ENCODE measurements at regions not wholly inside any gene's neighbourhood (a gene's known extent, or its start where the extent isn't known, plus 50 kb on each side); places are given as distances from the start of the nearest gene placed in this dataset.

DNA sequence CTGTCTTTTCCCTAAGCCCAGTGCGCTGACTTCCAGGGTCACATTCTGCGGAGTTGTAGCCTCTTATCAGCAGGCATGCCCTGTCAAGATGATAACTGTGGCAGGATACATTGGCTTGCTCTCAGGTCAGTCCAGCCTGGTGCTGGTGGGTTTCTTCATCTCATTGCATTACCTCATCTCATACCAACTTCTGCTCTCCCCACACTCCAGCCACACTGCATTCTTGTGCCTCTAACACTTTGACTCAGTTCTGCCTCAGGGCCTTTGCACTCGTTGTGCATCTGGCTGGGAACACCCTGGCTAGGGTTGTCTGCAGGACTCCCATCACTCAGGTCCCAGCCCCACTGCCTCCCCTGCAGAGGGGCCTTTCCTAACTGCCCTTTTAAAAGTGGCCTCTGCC, 110.3 kb upstream of the BACH2 start:
- H3K27ac ChIP-seq = no peak overlapping the region
- no peaks in the 10 kb centered on the region for H3K27me3 ChIP-seq (replicated peaks)
- H3K4me1 ChIP-seq (replicated peaks) = peaks cover 36% of the 10 kb centered on the region
- no peak for DNase-seq (ENCODE audit: low read depth in 1 of 2, low spot score in 2 of 2)
- no peaks in the 10 kb centered on the region for H3K9me3 ChIP-seq (replicated peaks)
- no peak overlapping the region for H3K4me3 ChIP-seq
- H3K36me3 ChIP-seq = no peaks in the 10 kb centered on the region

DNA sequence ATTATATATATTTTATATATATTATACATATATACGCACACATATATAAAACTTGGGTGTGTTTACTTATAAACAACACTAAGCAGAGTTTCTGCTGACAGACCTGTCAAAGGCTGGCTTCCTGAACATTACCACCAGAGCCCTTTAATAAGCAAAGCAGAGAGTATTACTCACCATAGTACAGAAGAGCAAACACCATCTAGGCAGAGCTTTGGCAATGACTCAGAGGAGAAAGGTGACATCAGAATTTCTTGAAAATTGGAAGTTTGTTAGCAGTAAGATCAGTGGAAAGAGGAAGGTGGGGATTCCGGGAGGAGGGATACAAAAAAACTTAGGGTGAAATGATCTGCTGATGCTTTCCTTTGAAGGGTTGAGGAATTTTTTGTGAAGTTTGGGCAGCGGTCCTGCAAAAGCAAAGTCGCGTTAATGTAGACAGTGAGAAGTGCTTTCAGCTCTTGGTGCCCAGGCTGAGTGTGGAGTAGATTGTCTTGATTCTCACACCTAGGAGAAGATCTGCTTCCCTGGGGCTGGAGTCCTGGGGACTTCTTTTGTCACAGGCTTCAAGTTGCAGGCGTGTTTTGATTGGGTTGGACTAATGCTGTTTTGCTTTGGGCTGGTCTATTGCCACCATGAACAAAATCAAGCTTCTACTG, 109.6 kb upstream of the BACH2 start:
- Histone ChIP-seq H3K4me1 (replicated peaks) (peaks cover 34% of the 10 kb centered on the region), H3K4me3 (no peak overlapping the region), H3K27ac (no peak overlapping the region), H3K36me3 (no peaks in the 10 kb centered on the region), H3K27me3 (replicated peaks) (no peaks in the 10 kb centered on the region), H3K9me3 (replicated peaks) (no peaks in the 10 kb centered on the region)
- DNase-seq (ENCODE audit: low read depth in 1 of 2, low spot score in 2 of 2) = peak in 1 of 2 experiments; percentile 69

DNA sequence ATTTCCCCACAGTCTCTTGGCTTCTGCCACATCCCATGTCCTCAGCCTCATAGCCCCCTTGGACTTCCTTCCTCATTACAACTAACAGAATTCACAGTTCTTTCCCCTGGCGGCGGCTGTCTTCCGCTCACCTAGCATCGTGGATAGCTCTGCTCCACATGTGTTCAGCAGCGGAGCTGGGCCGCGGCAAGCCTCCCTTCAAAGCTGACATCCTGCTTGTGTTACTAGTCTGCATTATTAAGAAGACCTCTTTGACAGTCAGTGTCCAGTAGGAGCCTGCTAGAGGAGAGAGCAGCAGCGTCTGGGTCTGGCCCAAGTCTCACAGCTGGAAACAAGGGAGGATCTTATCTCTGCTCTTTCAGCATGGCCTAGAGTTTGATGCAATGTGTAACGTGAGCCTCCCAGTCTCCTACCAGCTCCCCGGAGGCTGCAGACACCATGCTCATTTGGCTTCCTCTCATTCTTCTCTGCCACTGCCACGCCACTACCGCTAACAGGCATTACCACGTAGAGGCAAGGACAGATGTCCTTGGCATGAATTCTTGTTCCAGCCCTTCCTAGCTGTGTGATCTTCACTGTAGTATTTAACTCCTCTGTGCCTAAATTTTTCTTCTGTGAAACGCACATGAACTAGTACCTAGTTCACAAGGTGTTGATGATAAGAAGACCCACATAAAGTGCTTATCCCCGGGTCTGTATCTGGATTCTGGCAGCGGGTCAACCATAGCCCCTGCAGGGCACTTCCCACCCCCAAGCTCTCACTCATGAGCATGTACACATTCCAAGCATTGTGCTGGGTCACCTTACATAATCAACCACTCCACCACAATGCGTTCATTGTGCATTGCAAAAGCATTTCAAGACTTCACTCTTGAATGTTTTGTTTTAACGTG, 107.1 kb upstream of the BACH2 start:
- no peaks in the 10 kb centered on the region for H3K27me3 ChIP-seq (replicated peaks)
- H3K27ac ChIP-seq = no peak overlapping the region
- no peak overlapping the region for H3K4me3 ChIP-seq
- peak; percentile 58 to 59 for DNase-seq (ENCODE audit: low read depth in 1 of 2, low spot score in 2 of 2)
- H3K36me3 ChIP-seq = no peaks in the 10 kb centered on the region
- peaks cover 32% of the 10 kb centered on the region for H3K4me1 ChIP-seq (replicated peaks)
- no peaks in the 10 kb centered on the region for H3K9me3 ChIP-seq (replicated peaks)

DNA sequence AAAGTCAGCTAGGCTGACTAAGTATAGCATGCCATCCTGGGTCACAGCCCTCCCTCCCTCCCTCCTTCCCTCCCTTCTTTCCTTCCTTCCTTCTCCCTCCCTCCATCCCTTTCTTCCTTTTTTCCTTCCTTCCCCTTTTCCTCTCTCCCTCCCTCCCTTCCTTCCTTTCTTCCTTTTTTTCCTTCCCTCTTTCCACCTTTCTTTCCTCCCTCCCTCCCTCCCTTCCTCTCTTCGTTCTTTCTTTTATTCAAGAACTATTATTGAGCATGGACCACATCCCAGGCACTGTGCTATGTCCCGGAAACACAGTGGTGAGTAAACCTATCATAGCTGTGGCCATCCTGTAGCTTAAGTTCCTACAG, 106.2 kb upstream of the BACH2 start:
- Histone ChIP-seq H3K9me3 (replicated peaks) (no peaks in the 10 kb centered on the region), H3K4me3 (no peak overlapping the region), H3K36me3 (no peaks in the 10 kb centered on the region), H3K27me3 (replicated peaks) (no peaks in the 10 kb centered on the region), H3K27ac (no peak overlapping the region), H3K4me1 (replicated peaks) (peaks cover 37% of the 10 kb centered on the region)
- DNase-seq (ENCODE audit: low read depth in 1 of 2, low spot score in 2 of 2) = no peak

DNA sequence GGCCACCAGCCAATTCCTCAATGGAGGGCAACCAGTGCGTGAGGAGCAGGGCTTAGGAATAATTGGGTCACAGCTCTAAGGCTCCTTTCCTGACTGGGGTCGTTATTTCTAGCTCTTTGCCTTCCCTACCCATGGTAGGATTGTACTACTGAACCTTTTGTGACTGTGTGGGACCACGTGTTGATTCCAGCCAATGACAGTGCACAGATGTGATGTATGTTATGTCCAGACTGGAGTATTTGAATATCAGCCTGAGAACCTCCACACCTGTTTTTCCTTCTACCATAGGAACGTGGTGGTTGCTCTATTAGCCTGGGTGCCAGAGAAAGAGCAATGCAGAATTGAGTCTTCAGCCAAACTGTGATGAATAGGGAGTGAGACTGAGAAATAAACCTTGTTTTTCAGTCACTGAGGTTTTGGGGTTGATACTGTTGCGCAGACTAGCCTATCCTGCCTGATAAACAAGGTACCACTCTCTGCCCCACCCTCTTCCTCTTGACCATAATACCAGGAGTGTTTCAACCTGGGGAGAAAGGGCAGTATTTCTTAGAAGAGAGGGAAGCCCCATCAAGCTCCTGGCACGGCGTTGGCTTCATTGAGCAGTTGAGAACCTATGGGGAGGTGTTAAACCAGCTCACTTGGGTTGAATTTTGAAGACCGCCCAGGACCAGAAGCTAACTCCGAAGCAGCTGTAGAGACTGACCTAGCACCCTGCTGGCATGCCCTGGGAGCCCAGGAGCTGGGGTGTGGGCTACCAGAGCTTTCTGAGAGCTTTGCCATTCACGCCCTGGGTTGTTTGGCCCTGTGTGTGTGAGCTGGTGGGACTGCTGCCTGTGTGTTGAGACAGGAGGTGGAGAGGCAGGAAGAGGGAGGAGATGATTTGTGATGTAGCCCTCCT, 105.5 kb upstream of the BACH2 start:
- no peak overlapping the region for H3K27ac ChIP-seq
- H3K9me3 ChIP-seq (replicated peaks) = no peaks in the 10 kb centered on the region
- DNase-seq (ENCODE audit: low read depth in 1 of 2, low spot score in 2 of 2) = no peak
- H3K36me3 ChIP-seq = no peaks in the 10 kb centered on the region
- no peak overlapping the region for H3K4me3 ChIP-seq
- no peaks in the 10 kb centered on the region; the same call in 1 of the 2 replicates for H3K27me3 ChIP-seq (replicated peaks)
- peaks cover 40% of the 10 kb centered on the region for H3K4me1 ChIP-seq (replicated peaks)

DNA sequence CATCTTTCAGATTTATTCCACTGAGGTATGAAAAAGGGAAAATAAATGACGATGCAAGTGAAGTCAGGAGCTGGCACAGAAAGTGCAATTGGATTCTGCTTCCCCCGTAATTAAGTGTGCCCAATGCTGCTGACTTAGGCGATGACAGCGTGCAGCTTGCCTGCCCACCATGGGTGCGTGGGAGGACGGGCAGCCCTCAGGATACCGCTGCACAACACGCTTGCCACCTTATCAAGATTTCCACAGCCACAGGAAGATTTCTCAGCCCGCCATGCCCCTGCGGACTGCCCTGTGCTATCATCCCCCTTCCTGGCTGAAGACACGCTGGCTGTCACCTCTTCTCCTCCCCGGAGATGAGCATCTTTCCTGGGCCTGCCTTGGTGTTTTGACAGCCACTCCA, 103.3 kb upstream of the BACH2 start:
- H3K27me3 ChIP-seq (replicated peaks) = no peaks in the 10 kb centered on the region; the same call in 1 of the 2 replicates

DNA sequence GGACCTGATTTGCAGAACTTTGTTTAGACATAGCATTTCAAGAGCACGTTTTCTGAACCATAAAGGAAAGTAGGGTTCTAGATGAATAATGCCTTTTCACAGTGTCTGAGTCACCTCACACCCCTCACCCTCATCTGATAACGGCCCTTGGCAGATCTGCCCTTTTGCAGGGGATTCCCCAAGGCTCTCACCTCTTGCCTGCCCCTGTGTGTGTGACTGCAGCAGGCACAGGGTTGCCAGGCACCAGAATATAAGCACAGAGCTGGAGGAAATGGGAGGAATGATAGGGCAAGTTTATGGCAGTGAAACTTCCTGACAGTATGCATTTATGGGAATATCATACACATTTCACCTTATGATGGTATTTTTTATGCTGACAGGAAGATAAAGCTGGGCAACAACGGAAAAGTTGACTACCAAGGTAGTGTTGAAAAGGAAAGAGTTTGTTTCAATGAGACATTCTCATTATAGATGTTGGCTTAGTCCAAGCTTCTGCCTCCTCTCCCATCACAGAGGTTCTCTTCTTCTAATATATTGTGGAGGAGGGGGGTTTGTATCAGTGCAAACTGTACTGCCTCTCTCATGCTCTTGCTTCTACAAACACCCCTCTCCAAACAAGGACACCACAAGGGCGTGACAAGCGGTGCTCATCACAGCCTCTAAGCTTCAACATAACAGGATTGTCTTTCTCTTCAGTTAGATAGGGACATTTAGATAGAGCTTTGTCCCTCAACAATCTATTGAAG, 101.5 kb upstream of the BACH2 start:
- Histone ChIP-seq H3K27ac (no peak overlapping the region), H3K27me3 (replicated peaks) (no peaks in the 10 kb centered on the region; the same call in 1 of the 2 replicates), H3K36me3 (no peaks in the 10 kb centered on the region), H3K4me1 (replicated peaks) (peaks cover 14% of the 10 kb centered on the region), H3K4me3 (no peak overlapping the region), H3K9me3 (replicated peaks) (no peaks in the 10 kb centered on the region)
- DNase-seq (ENCODE audit: low read depth in 1 of 2, low spot score in 2 of 2) = peak in 1 of 2 experiments; percentile 56

More for the DNA sequence above, 103.3 kb upstream of the BACH2 start:
- no peaks in the 10 kb centered on the region for H3K9me3 ChIP-seq (replicated peaks)
- no peak overlapping the region for H3K27ac ChIP-seq
- no peak overlapping the region for H3K4me3 ChIP-seq
- H3K36me3 ChIP-seq = no peaks in the 10 kb centered on the region
- no peak for DNase-seq (ENCODE audit: low read depth in 1 of 2, low spot score in 2 of 2)
- H3K4me1 ChIP-seq (replicated peaks) = peaks cover 27% of the 10 kb centered on the region

DNA sequence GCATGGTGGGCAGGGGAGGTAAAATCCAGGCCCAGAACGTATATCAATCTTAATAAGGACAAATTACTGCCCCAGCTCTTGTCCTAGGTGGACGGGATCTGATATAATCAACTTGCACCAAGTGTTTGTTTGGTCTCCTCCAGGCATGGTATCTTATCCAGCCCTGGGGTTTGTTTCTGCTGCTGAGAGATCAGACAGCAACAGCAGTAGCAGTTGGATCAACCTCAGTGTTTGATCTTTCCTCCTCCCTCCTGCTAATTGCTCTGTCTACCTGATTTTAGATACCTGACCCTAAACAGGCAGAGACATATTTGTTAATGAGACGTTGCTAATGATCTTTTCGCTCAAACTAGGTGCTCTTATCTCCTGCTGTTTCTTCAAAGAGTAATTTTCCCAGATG, 100.4 kb upstream of the BACH2 start:
- Histone ChIP-seq H3K27ac (no peak overlapping the region), H3K4me1 (replicated peaks) (peaks cover 13% of the 10 kb centered on the region; the same call in 1 of the 2 replicates), H3K27me3 (replicated peaks) (no peaks in the 10 kb centered on the region; the same call in 1 of the 2 replicates), H3K4me3 (no peak overlapping the region), H3K9me3 (replicated peaks) (no peaks in the 10 kb centered on the region), H3K36me3 (no peaks in the 10 kb centered on the region)
- DNase-seq (ENCODE audit: low read depth in 1 of 2, low spot score in 2 of 2) = no peak

DNA sequence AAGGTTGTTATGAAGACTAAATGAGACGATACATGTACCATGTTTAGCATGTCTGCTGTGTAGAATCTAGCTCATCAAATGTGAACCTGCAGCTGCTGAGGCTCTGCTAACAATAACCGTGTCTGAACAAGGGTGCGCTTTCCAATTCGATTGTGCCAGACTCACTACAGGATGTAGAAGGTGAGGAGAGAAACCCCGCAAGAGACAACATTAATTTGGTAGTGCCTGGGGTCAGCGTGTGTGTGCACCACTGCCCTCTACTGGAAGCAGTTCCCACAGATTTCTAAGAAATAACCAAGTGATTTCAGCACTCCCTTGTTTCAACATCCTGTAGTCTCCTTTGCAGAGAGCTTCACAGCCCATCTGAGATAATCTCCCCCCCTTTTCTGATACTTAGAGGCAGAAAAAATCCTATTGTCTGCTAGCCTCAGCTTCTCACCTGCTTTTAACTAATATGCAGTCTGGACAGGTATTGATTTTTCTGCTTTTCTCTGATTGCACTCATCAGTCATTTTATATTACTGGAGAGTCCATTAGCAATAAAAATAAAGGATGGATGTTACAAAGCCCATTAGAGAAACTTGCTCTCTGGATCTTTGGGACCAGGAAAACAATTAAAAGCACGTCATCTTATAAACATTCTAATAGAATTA, 96.7 kb upstream of the BACH2 start:
- Histone ChIP-seq H3K27me3 (replicated peaks) (no peaks in the 10 kb centered on the region; the same call in 1 of the 2 replicates), H3K27ac (no peak overlapping the region)
- DNase-seq (ENCODE audit: low read depth in 1 of 2, low spot score in 2 of 2) = peak; percentile 56 to 60

DNA sequence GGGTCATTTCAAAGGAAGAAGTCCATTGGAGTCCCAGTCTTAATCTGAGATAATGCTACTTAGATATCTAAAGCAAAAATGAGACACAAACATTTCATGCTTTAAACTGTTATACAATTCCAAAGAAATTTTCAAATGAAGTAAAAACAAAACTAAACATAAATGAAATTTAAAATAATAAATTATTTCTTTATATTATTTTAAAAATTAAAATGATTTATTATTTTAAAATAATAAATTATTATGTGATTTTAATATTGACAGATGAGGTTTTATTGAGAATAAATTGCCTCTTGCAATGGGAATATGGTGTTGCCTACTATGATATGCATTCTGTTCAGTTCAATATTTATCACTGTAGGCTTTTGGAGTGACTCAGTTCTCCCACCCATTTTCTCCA, 93.7 kb upstream of the BACH2 start:
- H3K4me3 ChIP-seq = no peak overlapping the region
- H3K27me3 ChIP-seq (replicated peaks) = no peaks in the 10 kb centered on the region
- no peak overlapping the region for H3K27ac ChIP-seq
- peaks cover 20% of the 10 kb centered on the region for H3K4me1 ChIP-seq (replicated peaks)
- no peaks in the 10 kb centered on the region for H3K36me3 ChIP-seq
- DNase-seq (ENCODE audit: low read depth in 1 of 2, low spot score in 2 of 2) = no peak
- no peaks in the 10 kb centered on the region for H3K9me3 ChIP-seq (replicated peaks)

More for the DNA sequence above, 96.7 kb upstream of the BACH2 start:
- H3K36me3 ChIP-seq = no peaks in the 10 kb centered on the region
- H3K4me1 ChIP-seq (replicated peaks) = peaks cover 20% of the 10 kb centered on the region
- no peaks in the 10 kb centered on the region for H3K9me3 ChIP-seq (replicated peaks)
- H3K4me3 ChIP-seq = no peak overlapping the region

DNA sequence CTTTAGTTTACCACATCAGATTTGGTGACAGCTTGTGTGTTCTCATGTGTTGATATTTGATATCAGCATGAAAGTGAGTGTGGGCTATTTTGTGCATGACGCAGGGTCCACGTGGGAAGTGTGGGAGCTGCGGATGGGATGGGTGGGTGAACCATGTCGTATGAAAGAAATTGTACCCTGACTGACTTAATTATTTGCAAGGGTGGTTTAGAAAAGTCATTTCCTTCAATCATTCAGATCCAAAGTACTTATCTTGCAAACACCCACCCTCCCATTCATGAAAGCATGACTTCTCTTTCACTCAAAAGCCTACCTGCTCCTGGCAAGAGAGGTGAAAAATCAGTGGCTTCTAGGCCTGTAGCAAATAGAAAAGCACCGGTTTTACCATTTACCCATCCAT, 91.8 kb upstream of the BACH2 start:
- Histone ChIP-seq H3K9me3 (replicated peaks) (no peaks in the 10 kb centered on the region), H3K4me1 (replicated peaks) (peaks cover 19% of the 10 kb centered on the region), H3K27me3 (replicated peaks) (no peaks in the 10 kb centered on the region), H3K4me3 (no peak overlapping the region), H3K36me3 (no peaks in the 10 kb centered on the region), H3K27ac (no peak overlapping the region)
- no peak for DNase-seq (ENCODE audit: low read depth in 1 of 2, low spot score in 2 of 2)

DNA sequence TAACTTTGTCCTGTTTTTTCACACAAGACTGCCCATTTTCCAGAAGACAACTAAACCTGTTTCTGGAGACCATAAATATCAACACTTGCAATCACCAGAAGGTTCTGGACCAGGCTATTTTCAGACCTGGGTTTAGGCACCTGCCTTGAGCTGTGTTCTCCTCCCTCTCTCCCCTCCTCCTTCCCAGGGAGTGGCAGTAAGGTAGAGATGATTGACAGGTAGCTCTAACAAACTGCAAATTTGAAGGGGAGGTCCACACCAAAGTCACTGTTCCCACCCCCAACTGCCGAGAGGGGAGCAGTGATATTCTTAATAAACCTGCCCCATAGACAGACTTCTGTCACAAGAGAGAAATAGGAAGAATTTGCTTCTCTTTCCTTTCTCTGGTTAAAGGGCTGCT, 91.2 kb upstream of the BACH2 start:
- DNase-seq (ENCODE audit: low read depth in 1 of 2, low spot score in 2 of 2) = no peak
- no peak overlapping the region for H3K4me3 ChIP-seq

DNA sequence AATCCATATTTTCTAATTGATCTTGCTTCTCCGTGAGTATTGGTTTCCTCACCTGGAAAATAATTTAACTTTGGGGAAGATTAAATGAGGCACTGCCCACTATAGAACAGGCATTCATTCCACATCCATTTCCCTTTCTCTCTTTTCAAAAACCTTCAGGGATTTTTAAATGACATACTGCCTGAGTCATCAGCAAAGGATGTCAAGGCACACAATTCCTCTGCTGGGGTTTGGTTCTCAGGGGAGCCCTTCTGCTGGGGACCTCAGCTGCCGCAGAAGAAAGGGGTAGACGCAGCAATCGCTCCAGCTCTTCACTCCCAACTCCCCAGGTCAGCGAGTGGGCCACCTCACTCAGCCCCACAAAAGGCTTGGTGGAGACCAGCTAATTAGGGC, 90.7 kb upstream of the BACH2 start:
- Histone ChIP-seq H3K27ac (no peak overlapping the region), H3K4me1 (replicated peaks) (peaks cover 15% of the 10 kb centered on the region), H3K4me3 (no peak overlapping the region), H3K36me3 (no peaks in the 10 kb centered on the region), H3K27me3 (replicated peaks) (no peaks in the 10 kb centered on the region), H3K9me3 (replicated peaks) (no peaks in the 10 kb centered on the region)
- no peak for DNase-seq (ENCODE audit: low read depth in 1 of 2, low spot score in 2 of 2)

More for the DNA sequence above, 91.2 kb upstream of the BACH2 start:
- Histone ChIP-seq H3K36me3 (no peaks in the 10 kb centered on the region), H3K9me3 (replicated peaks) (no peaks in the 10 kb centered on the region), H3K4me1 (replicated peaks) (peaks cover 15% of the 10 kb centered on the region), H3K27ac (no peak overlapping the region), H3K27me3 (replicated peaks) (no peaks in the 10 kb centered on the region)
